NCI-H1105 treated with DMSO at 0.1 percent for 48 hours (cell line): ENCODE measurements at regions not wholly inside any gene's neighbourhood (a gene's known extent, or its start where the extent isn't known, plus 50 kb on each side); places are given as distances from the start of the nearest gene placed in this dataset.
"Not testable (repeated sequence)": the region's sequence is repeated elsewhere in the genome, so short reads cannot be mapped to it uniquely, and the experiment has no call there.

ENCODE experiments used
- DNase-seq: peaks from one replicate; lab custom pipeline; 2025; lab: John Stamatoyannopoulos, UW

GRCh38 chr3:5694266-5694665, 506.8 kb downstream of the EDEM1 start:
- no peak for DNase-seq

GRCh38 chr3:5698851-5699250, 511.3 kb downstream of the EDEM1 start:
- DNase-seq: no peak

- no peak for DNase-seq
These were observed 511.8 kb downstream of the EDEM1 start for GRCh38 chr3:5699313-5699712.

GRCh38 chr3:5699811-5700210, 512.3 kb downstream of the EDEM1 start:
- no peak for DNase-seq

GRCh38 chr3:5701005-5701404, 513.5 kb downstream of the EDEM1 start:
- not testable (repeated sequence) for DNase-seq

- DNase-seq: no peak
These were observed 520.3 kb downstream of the EDEM1 start for GRCh38 chr3:5707794-5708193.

- no peak for DNase-seq
These were observed 522.2 kb downstream of the EDEM1 start for GRCh38 chr3:5709714-5710113.

GRCh38 chr3:5710718-5711117, 523.2 kb downstream of the EDEM1 start:
- DNase-seq: no peak

GRCh38 chr3:5717254-5717653, 529.7 kb downstream of the EDEM1 start:
- DNase-seq: no peak

- DNase-seq: not testable (repeated sequence)
These were observed 532.2 kb downstream of the EDEM1 start for GRCh38 chr3:5719668-5720067.

- DNase-seq: no peak
These were observed 538.3 kb downstream of the EDEM1 start for GRCh38 chr3:5725801-5726200.

- no peak for DNase-seq
These were observed 539.1 kb downstream of the EDEM1 start for GRCh38 chr3:5726621-5727020.

GRCh38 chr3:5727743-5728484, 540.4 kb downstream of the EDEM1 start:
- no peak for DNase-seq

- no peak for DNase-seq
These were observed 542.3 kb downstream of the EDEM1 start for GRCh38 chr3:5729852-5730251.

- DNase-seq: no peak
These were observed 543.6 kb downstream of the EDEM1 start for GRCh38 chr3:5731100-5731499.

GRCh38 chr3:5732081-5732480, 544.6 kb downstream of the EDEM1 start:
- no peak for DNase-seq

GRCh38 chr3:5733995-5734394, 546.5 kb downstream of the EDEM1 start:
- DNase-seq: no peak

GRCh38 chr3:5735896-5736295, 548.4 kb downstream of the EDEM1 start:
- no peak for DNase-seq

GRCh38 chr3:5739299-5739935, 551.9 kb downstream of the EDEM1 start:
- no peak for DNase-seq

- DNase-seq: no peak
These were observed 552.4 kb downstream of the EDEM1 start for GRCh38 chr3:5739949-5740348.

- no peak for DNase-seq
These were observed 553.5 kb downstream of the EDEM1 start for GRCh38 chr3:5741017-5741416.

- no peak for DNase-seq
These were observed 562.6 kb downstream of the EDEM1 start for GRCh38 chr3:5750091-5750490.

- DNase-seq: no peak
These were observed 563.5 kb downstream of the EDEM1 start for GRCh38 chr3:5750874-5751640.
